Adrenal gland (tissue), 5 donors: ENCODE measurements at regions not wholly inside any gene's neighbourhood (a gene's known extent, or its start where the extent isn't known, plus 50 kb on each side); places are given as distances from the start of the nearest gene placed in this dataset.

ENCODE experiments used
- POLR2A ChIP-seq, 2 donors: fragments of 450-650 bp; IDR thresholded peaks; one replicate each; pipeline ENCODE4 v1.6.1; 2017; ENCODE audit warnings: antibody characterized with exemption in 2 of 2, mild to moderate bottlenecking in 2 of 2, moderate library complexity in 1 of 2
- TF ChIP-seq, protein P1 (sequence below), 6 experiments: fragments of 450-650 bp in 4 of 6; fragments of 200-600 bp in 2 of 6; sonication (generic) in 1 of 6; IDR thresholded peaks; 1 replicate in 5 of 6; 2 replicates in 1 of 6; pipeline versions ENCODE4 v1.5.1 to v1.8.0; 2016 to 2021; ENCODE audit warnings: antibody characterized with exemption in 6 of 6, mild to moderate bottlenecking in 2 of 6, moderate library complexity in 1 of 6
- donor health status: DM: no; HTN: no; CAD: no.

DNA sequence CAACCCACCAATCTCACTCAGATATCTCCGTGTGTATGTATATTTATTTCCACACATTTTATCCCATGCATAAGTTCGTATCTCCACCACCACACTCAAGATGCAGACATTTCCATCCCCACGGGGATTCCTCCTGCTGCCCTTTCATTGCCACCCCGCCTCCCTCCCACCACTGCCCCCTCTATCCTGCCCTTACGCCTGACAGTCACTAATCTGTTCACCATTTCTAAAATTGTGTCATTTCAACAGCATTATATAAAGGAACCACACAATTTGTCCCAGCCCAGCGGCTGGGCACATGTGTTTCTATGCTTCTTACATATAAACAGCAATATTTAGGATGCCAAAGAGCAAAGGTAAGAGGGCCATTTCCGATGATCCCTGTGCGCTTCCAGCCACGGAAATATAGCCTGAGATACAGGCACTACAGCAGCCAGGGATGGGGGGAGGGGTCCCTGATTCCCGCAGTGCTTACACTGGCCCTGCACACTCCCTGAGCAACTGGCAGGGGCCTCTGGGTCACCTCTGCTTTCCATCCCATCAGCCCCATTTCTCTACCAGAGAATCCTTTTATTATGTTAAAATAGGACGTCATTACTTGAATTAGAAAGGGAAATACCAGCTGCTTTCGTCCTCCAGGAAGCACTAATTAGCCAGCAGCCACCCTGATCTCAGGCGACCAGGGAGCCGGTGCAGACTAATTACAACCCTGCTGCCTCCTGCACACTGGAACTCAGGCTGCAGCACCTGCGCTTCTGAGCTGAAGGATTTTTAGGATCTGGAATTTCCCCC lies 372.0 kb upstream of the ATP10A start:
- no peak for TF ChIP-seq POLR2A (IDR thresholded peaks at IDR 0.05)
- TF ChIP-seq, protein P1, sequence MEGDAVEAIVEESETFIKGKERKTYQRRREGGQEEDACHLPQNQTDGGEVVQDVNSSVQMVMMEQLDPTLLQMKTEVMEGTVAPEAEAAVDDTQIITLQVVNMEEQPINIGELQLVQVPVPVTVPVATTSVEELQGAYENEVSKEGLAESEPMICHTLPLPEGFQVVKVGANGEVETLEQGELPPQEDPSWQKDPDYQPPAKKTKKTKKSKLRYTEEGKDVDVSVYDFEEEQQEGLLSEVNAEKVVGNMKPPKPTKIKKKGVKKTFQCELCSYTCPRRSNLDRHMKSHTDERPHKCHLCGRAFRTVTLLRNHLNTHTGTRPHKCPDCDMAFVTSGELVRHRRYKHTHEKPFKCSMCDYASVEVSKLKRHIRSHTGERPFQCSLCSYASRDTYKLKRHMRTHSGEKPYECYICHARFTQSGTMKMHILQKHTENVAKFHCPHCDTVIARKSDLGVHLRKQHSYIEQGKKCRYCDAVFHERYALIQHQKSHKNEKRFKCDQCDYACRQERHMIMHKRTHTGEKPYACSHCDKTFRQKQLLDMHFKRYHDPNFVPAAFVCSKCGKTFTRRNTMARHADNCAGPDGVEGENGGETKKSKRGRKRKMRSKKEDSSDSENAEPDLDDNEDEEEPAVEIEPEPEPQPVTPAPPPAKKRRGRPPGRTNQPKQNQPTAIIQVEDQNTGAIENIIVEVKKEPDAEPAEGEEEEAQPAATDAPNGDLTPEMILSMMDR (IDR thresholded peaks at IDR 0.05) = no peak
